ENCODE measurements at regions not wholly inside any gene's neighbourhood (a gene's known extent, or its start where the extent isn't known, plus 50 kb on each side); places are given as distances from the start of the nearest gene placed in this dataset.

DNA sequence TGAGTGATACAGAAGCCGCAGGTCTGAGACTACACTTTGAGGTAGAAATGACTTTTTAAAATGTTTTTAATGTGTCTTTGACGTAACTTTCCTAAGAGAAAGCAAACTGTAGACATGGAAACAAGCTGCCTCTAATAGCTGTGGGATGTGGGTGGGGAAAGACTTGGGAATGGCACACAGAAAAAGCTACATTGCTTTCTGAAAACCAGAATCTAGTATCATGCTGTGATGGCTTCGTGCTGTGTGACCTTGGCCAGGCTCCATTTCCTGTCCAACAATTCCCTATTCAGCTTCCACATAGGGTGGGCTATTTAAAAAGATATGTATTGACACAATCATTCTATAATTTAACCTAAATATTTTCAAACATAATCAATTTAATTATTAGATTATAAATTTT lies 909.1 kb downstream of the NCAM2 start:
- H3K4me1 Mint-ChIP-seq (ENCODE audit: low read depth, unreplicated experiment): no peaks in the 10 kb centered on the region
- BruUV-seq (replicated peaks): no TSS peak
- no peak overlapping the region for H3K4me3 ChIP-seq (ENCODE audit: low read depth, low read length)
- H3K36me3 ChIP-seq (ENCODE audit: control insufficient read depth, insufficient read depth, low read length): no peaks in the 10 kb centered on the region
- no peaks in the 10 kb centered on the region for H3K27me3 Mint-ChIP-seq (ENCODE audit: insufficient read depth, unreplicated experiment)
- no peaks in the 10 kb centered on the region for H3K27me3 ChIP-seq (replicated peaks; ENCODE audit: control insufficient read depth, insufficient read depth, low read length)
- no peaks in the 10 kb centered on the region for H3K9me3 ChIP-seq
- H3K9me3 Mint-ChIP-seq (ENCODE audit: unreplicated experiment): peaks cover 10% of the 10 kb centered on the region
- H3K36me3 Mint-ChIP-seq (ENCODE audit: insufficient read depth, unreplicated experiment): no peaks in the 10 kb centered on the region
- TF ChIP-seq CTCF (IDR thresholded peaks at IDR 0.05; ENCODE audit: insufficient read depth in 1 of 2, low read depth in 1 of 2, low read length in 1 of 2, severe bottlenecking in 1 of 2, unreplicated experiment in 1 of 2): no peak
- POLR2A ChIA-PET: no interaction called here
- no peak overlapping the region for H3K27ac Mint-ChIP-seq (ENCODE audit: unreplicated experiment)
- intact Hi-C loops (cut with micrococcal nuclease; ENCODE audit: unreplicated experiment): no loop called here
- H3K4me1 ChIP-seq: no peaks in the 10 kb centered on the region
- no peak for DNase-seq
- no peak overlapping the region for H3K4me3 Mint-ChIP-seq (ENCODE audit: unreplicated experiment)
- CTCF ChIA-PET: no interaction called here

- Mint-ChIP-seq H3K4me1 (ENCODE audit: low read depth, unreplicated experiment) (no peaks in the 10 kb centered on the region), H3K27ac (ENCODE audit: unreplicated experiment) (no peak overlapping the region), H3K9me3 (ENCODE audit: unreplicated experiment) (no peaks in the 10 kb centered on the region), H3K4me3 (ENCODE audit: unreplicated experiment) (no peak overlapping the region), H3K27me3 (ENCODE audit: insufficient read depth, unreplicated experiment) (no peaks in the 10 kb centered on the region), H3K36me3 (ENCODE audit: insufficient read depth, unreplicated experiment) (no peaks in the 10 kb centered on the region)
- ChIA-PET CTCF (no interaction called here), POLR2A (no interaction called here)
- Histone ChIP-seq H3K36me3 (ENCODE audit: control insufficient read depth, insufficient read depth, low read length) (no peaks in the 10 kb centered on the region), H3K4me3 (ENCODE audit: low read depth, low read length) (no peak overlapping the region), H3K27me3 (replicated peaks; ENCODE audit: control insufficient read depth, insufficient read depth, low read length) (no peaks in the 10 kb centered on the region), H3K4me1 (no peaks in the 10 kb centered on the region), H3K9me3 (no peaks in the 10 kb centered on the region)
- no TSS peak for BruUV-seq (replicated peaks)
- DNase-seq: no peak
- intact Hi-C loops (cut with micrococcal nuclease; ENCODE audit: unreplicated experiment): no loop called here
- TF ChIP-seq CTCF (IDR thresholded peaks at IDR 0.05; ENCODE audit: insufficient read depth in 1 of 2, low read depth in 1 of 2, low read length in 1 of 2, severe bottlenecking in 1 of 2, unreplicated experiment in 1 of 2): no peak
Observed at GRCh38 chr21:21915816-21916215, 917.6 kb downstream of the NCAM2 start.

DNA sequence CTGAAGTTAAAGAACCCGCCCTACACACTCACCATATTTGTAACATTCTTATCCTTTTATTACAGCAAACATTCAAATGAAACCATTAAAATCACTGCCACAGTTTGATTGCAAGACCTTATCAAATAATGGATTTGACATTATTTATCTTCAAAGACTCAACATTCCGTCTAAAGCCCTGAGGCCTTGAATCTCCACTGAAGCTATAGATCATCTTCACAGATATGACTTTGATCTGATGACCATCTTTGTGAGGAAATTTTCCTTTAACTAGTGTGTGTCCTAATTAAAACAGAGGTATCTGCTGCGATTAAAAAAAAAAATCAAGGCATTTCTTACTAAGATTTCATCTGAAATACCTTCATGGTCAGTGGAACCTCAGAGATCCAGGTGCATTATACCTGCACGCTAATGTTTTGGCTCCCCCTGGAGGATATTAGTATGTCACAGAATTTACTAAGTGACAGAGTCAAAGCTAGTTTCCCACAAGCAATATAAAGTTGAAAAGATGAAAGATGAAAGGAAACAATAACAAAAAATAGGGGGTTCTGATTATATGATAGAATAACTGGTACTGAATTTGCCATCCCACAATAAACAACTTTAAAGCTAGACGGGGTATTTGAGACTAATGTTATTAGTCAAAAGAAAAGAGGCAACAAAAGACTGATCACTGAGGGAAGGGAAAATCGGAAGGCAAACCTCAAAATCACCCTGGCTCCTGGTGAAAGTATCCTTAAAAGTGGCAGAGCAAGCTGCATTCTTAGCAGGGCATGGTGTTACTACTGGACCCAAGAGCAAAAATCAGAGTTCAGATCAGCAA lies 923.4 kb downstream of the NCAM2 start:
- DNase-seq: peak in 1 of 2 experiments; percentile 43
- BruUV-seq (replicated peaks): no TSS peak
- Mint-ChIP-seq H3K4me1 (ENCODE audit: low read depth, unreplicated experiment) (peaks cover 7% of the 10 kb centered on the region), H3K27me3 (ENCODE audit: insufficient read depth, unreplicated experiment) (peaks cover 2% of the 10 kb centered on the region), H3K27ac (ENCODE audit: unreplicated experiment) (no peak overlapping the region), H3K36me3 (ENCODE audit: insufficient read depth, unreplicated experiment) (no peaks in the 10 kb centered on the region), H3K4me3 (ENCODE audit: unreplicated experiment) (no peak overlapping the region), H3K9me3 (ENCODE audit: unreplicated experiment) (no peaks in the 10 kb centered on the region)
- intact Hi-C loops (cut with micrococcal nuclease; ENCODE audit: unreplicated experiment): loop anchor here (1.0 to 5.0 kb wide), 3 partner anchors 689 to 871 kb away; no protein-coding TSS in a partner anchor
- ChIA-PET CTCF (no interaction called here), POLR2A (no interaction called here)
- no peaks in the 10 kb centered on the region for H3K36me3 ChIP-seq (ENCODE audit: control insufficient read depth, insufficient read depth, low read length)
- H3K9me3 ChIP-seq: no peaks in the 10 kb centered on the region
- TF ChIP-seq CTCF (IDR thresholded peaks at IDR 0.05; ENCODE audit: insufficient read depth in 1 of 2, low read depth in 1 of 2, low read length in 1 of 2, severe bottlenecking in 1 of 2, unreplicated experiment in 1 of 2): peak; percentile 58 to 62
- no peaks in the 10 kb centered on the region for H3K4me1 ChIP-seq
- no peaks in the 10 kb centered on the region for H3K27me3 ChIP-seq (replicated peaks; ENCODE audit: control insufficient read depth, insufficient read depth, low read length)
- no peak overlapping the region for H3K4me3 ChIP-seq (ENCODE audit: low read depth, low read length)

Measured in Caco-2 (cell line).